GM21528 (cell line): ENCODE measurements at regions not wholly inside any gene's neighbourhood (a gene's known extent, or its start where the extent isn't known, plus 50 kb on each side); places are given as distances from the start of the nearest gene placed in this dataset.
"Not testable (repeated sequence)": the region's sequence is repeated elsewhere in the genome, so short reads cannot be mapped to it uniquely, and the experiment has no call there.

Source experiments
- ATAC-seq: cut with Tn5 transposase; IDR thresholded peaks from one replicate; pipeline ENCODE4 v1.9.1; 2021; ENCODE audit warnings: mild to moderate bottlenecking, moderate library complexity; ENCODE audit not compliant: unreplicated experiment, low FRiP score

GRCh38 chr13:54829391-54830068 lies 1800.9 kb downstream of the OLFM4 start:
- not testable (repeated sequence) for ATAC-seq

DNA sequence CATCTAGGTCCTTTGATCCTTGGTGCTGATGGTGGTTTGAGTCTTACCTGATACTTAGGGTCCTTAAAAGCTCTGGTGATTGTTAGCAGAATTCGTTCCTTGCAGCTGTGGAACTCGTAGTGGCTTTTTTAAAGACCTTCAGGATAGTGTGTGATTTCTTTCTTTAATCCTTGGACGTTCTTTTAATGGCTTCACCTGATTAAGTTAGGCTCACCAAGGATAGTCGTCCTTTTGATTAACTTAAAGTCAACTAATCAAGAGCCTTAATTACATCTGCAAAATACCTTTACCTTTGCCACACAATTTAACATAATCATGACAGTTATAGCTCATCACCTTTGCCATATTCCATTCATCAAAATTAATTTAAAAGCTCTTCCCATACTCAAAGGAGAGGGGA lies 1807.7 kb downstream of the OLFM4 start:
- no peak for ATAC-seq

- no peak for ATAC-seq
These were observed 1813.1 kb downstream of the OLFM4 start for GRCh38 chr13:54841682-54842081.

GRCh38 chr13:54845351-54845965 lies 1816.8 kb downstream of the OLFM4 start:
- no peak for ATAC-seq

DNA sequence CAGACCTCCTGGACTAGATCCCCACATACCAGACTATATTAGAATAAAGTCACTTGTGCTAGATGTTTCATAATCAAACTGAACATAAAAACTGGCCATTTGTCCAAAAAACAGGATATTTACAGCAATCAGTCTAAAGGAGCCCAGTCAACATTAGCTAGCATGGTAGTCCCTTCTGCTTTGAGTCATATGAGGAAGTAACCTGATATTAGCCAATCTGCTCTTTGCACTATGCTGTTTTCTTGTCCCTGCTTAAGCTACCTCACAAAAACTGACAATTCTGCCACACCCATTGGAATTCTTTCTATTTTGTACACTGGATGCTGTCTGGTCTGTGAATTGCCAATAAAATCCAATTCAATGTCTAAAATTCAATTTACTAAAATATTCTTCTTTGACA lies 1824.2 kb downstream of the OLFM4 start:
- no peak for ATAC-seq

DNA sequence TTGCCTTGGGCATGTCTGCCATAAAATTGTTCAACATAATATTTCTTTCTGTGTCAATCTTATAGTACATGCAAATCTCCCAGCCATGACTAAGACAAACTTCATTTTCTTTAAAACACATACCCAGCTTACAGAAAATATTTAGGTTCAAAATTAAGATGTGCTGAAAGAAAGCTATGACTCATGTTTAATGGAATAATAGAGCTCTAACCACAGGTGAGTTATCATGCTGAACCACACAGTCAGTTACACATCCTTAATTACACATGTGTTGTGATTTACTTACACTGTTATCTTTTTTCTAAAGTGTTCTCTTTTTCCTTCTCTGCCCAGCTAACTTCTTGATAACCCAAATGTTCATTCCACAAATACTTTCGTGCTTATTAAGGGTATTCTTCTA lies 1831.2 kb downstream of the OLFM4 start:
- no peak for ATAC-seq

DNA sequence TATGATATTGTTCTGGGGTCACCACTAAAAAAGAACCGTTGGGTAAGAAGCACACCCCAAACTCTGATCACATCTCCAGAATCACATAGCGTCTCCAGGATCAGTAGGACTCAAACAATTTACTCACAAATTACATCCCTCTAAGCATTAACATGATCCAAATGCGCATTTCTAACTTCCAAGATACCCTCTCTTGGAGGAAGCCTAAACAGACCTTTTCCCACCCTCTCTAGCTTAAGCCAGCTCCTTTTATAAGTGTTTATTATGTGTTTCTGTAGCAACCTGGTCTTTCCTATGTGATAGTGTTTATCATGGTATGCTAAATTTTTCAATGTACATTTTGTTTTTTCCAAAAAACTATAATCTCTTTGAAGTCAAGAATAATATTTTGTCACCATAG lies 1846.5 kb downstream of the OLFM4 start:
- no peak for ATAC-seq

- ATAC-seq, result no peak
These were observed 1850.4 kb downstream of the OLFM4 start for GRCh38 chr13:54879036-54879435.

GRCh38 chr13:54884682-54885081 lies 1856.1 kb downstream of the OLFM4 start:
- no peak for ATAC-seq

DNA sequence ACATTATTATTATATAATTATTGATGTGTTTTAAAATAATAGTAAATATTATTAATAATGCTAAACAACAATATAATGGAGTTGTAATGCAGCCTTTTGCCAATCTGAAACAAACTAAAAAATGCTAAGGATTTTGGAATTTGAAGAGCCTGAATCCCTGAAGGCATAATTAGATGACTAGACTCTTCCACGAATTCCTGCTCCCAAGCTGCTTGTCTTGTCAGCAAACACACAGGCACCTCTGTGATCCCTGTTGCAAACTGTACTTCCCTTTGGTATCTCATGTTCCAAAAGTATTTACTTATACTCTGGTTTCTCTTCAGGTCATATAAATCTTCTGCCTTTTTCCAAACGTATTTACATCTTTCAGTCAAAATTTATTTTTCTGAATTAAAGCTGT lies 1862.4 kb downstream of the OLFM4 start:
- ATAC-seq, result no peak

- no peak for ATAC-seq
These were observed 1872.7 kb downstream of the OLFM4 start for GRCh38 chr13:54901316-54901715.

DNA sequence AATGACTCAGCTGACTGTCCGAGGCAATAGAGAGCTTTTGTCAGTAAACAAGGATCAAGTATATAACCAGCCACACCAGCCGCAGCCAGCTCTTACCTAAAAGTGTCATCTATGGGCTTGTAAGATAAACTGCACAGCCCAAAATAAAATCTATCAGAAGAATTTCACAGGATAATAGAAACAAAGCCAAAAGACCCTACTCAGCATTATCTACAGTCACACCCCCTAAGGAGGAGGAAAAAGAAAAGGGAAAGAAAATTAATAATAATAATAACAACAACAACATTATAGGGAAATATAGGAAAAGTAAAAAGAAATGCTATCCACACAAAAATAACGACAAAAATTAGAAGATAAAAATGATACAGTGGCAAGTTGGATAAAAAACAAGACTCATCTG lies 1883.8 kb downstream of the OLFM4 start:
- no peak for ATAC-seq

DNA sequence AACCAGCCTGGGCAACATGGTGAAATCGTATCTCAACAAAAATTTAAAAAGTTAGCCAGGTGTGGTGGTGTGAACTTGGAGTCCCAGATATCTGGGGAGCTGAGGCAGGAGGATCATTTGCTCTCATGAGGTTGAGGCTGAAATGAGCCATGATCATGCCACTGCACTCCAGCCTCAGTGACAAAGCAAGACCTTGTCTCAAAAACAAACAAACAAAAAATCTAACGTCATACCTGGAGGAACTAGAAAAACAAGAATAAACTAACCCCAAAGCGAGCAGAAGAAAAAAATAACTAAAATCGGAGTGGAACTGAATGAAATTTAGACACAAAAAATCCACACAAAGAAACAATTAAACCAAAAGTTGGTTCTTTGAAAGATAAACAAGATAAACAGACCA lies 1885.1 kb downstream of the OLFM4 start:
- ATAC-seq, result no peak

DNA sequence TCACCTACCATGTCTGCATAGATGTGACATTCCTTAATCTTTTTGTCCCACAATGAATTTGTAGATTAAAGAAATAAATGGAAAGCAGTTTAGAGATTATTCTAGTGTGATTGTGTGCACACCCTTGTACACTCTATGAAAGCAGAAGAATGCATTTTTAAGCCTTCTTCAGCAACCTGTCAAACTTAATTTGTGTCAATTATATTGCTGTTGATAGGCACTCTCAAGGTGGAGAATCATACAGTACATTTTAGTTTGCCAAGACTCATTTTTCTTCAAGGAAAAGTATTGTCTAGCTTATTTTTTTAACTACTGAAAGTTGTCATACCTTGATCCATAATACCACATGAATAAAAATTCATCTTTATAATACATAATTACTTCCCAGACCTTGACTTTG lies 1898.9 kb downstream of the OLFM4 start:
- no peak for ATAC-seq

DNA sequence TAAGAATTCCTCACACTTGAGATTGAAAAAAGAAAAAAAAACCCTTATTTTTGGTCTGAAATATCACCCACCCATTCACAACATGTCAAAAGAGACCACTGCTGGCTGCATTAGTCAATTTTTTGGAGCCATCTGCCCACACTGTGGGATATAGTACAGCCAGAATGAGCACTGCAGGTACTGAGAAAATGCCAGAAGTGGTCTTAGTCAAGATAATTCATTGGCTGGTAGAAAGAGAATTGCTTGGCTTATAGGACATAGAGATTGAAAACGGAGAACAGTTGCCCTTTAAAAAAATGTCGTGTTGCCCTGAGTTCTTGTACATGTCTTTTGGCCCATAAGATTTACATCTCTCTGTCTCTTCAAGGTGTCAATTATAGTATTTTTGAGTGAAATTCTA lies 1899.5 kb downstream of the OLFM4 start:
- ATAC-seq, result no peak

- no peak for ATAC-seq
These were observed 1905.5 kb downstream of the OLFM4 start for GRCh38 chr13:54934121-54934520.

DNA sequence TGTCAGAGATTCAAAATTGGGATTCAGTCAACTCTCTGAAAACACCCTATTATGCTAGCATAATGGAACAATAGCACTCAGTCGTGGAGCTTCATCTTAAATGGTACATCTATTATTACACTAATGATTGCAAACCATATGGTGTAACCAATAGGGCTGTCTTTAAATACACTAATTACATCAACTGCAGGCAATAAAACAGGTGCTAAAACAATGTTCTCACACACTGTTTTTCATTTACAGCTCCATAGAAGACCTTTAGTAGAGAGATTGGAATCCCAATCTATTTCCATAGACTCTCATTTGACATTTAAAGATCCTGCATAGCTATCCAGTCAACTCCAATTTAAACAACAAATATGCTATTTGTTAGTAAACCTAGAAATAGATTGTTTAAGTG lies 1917.4 kb downstream of the OLFM4 start:
- ATAC-seq, result no peak

DNA sequence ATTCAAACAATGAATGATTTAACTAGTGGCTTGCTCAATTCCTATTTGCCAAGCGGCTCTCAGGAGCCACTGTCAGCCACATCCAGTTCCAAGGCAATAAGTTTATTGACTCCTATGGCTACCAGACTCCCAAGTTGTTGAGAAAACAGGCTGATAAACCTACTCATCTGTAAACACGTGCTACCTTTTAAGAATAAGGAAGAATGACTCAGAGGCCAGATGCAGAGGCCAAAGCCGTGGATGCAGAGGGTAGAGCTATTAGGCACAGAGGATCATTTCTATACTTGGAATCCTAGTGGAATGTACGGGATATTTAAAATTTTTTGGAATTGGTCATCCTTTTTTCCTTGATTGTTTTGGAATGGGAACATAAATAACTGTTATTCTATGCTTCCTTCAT lies 1921.1 kb downstream of the OLFM4 start:
- ATAC-seq, result no peak

GRCh38 chr13:54950546-54950945 lies 1921.9 kb downstream of the OLFM4 start:
- no peak for ATAC-seq

GRCh38 chr13:54953786-54954185 lies 1925.2 kb downstream of the OLFM4 start:
- no peak for ATAC-seq

- no peak for ATAC-seq
These were observed 1930.2 kb downstream of the OLFM4 start for GRCh38 chr13:54958781-54959180.

- no peak for ATAC-seq
These were observed 1937.3 kb downstream of the OLFM4 start for GRCh38 chr13:54965881-54966280.

DNA sequence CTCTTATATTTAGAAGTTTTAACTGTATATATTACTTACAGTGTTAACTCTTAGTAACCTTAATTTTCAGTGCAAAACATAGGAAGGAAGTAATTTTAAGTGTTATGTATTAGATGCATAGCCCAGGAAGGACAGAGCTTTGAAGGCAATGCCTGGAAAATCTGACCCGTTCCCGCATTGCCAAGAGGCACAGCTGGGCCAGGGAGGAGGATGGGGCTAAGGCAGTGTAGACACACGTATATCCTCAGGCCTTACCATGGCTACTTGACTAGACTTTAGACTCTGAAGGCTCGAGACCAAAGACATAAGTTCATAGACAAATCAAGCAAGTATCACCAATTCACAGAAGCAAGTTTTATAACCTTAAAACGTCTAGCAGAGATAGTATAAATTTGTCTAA lies 1944.2 kb downstream of the OLFM4 start:
- no peak for ATAC-seq
